Smooth muscle cell (in vitro differentiated cells): ENCODE measurements at regions not wholly inside any gene's neighbourhood (a gene's known extent, or its start where the extent isn't known, plus 50 kb on each side); places are given as distances from the start of the nearest gene placed in this dataset. TPM values are rescaled to one million over a fixed set of nuclear protein-coding genes. Genes with fewer than 3 reads are reported as not detected.

ENCODE experiments used
- DNase-seq: peaks from one replicate; lab custom pipeline; 2025; ENCODE audit not compliant: unreplicated experiment; lab: John Stamatoyannopoulos, UW
- H2AFZ ChIP-seq: fragments of 200-600 bp; sonication (generic); 2 replicates; pipeline ENCODE4 v1.6.0; 2016; ENCODE audit warnings: antibody characterized with exemption, low read depth, mild to moderate bottlenecking
- H3F3A ChIP-seq: fragments of 200-600 bp; sonication (generic); 2 replicates; pipeline ENCODE4 v1.6.0; 2017; ENCODE audit warnings: antibody characterized with exemption, low read depth
- H3K27ac ChIP-seq: fragments of 200-600 bp; sonication (generic); 2 replicates; pipeline ENCODE4 v1.5.1; 2016; ENCODE audit warnings: low read depth, mild to moderate bottlenecking
- H3K27me3 ChIP-seq: fragments of 200-600 bp; sonication (generic); 2 replicates; pipeline ENCODE4 v1.6.1; 2016; ENCODE audit warnings: low read depth, mild to moderate bottlenecking
- H3K36me3 ChIP-seq: fragments of 200-600 bp; sonication (generic); 2 replicates; pipeline ENCODE4 v1.5.1; 2016; ENCODE audit warnings: low read depth
- H3K4me1 ChIP-seq: fragments of 200-600 bp; sonication (generic); 2 replicates; pipeline ENCODE4 v1.5.1; 2016; ENCODE audit warnings: low read depth
- H3K4me2 ChIP-seq: fragments of 200-600 bp; sonication (generic); 2 replicates; pipeline ENCODE4 v1.6.0; 2016; ENCODE audit warnings: mild to moderate bottlenecking
- H3K4me3 ChIP-seq: fragments of 200-600 bp; sonication (generic); 2 replicates; pipeline ENCODE4 v1.5.1; 2016; ENCODE audit warnings: mild to moderate bottlenecking
- H3K79me2 ChIP-seq: fragments of 200-600 bp; sonication (generic); 2 replicates; pipeline ENCODE4 v1.6.0; 2016; ENCODE audit warnings: low read depth, mild to moderate bottlenecking
- H3K9ac ChIP-seq: fragments of 200-600 bp; sonication (generic); 2 replicates; pipeline ENCODE4 v1.6.0; 2016; ENCODE audit warnings: low read depth
- H3K9me3 ChIP-seq: fragments of 200-600 bp; sonication (generic); replicated peaks from 2 replicates; pipeline ENCODE4 v1.5.1; 2016; ENCODE audit warnings: low read depth
- H4K20me1 ChIP-seq: fragments of 200-600 bp; sonication (generic); 2 replicates; pipeline ENCODE4 v1.6.0; 2016; ENCODE audit warnings: low read depth
- WGBS: methylation state at CpG from one replicate; pipeline ENCODE4 v1.1.7; 2016; ENCODE audit warnings: low lambda C conversion rate; 5-methylcytosine and 5-hydroxymethylcytosine counted together
- small RNA-seq: library from RNA; depleted of rRNA; stranded (forward); fragments of <200 nt; gene quantifications from one replicate; pipeline ENCODE3, GENCODE V24; 2014
- TF ChIP-seq, protein P1 (sequence below): fragments of 200-600 bp; sonication (generic); IDR thresholded peaks from 2 replicates; pipeline ENCODE4 v1.5.1; 2017; ENCODE audit warnings: borderline replicate concordance, mild to moderate bottlenecking, antibody characterized with exemption; ENCODE audit not compliant: insufficient read depth, poor library complexity, severe bottlenecking

- Histone ChIP-seq H3K9me3 (no peaks in the 10 kb centered on the region), H3K4me2 (no peak overlapping the region), H3K27ac (no peak overlapping the region), H2AFZ (no peak overlapping the region), H3K27me3 (no peaks in the 10 kb centered on the region), H3K9ac (no peak overlapping the region), H3K36me3 (no peaks in the 10 kb centered on the region), H3F3A (no peaks in the 10 kb centered on the region), H3K4me3 (no peak overlapping the region), H3K4me1 (no peaks in the 10 kb centered on the region), H4K20me1 (no peaks in the 10 kb centered on the region), H3K79me2 (no peaks in the 10 kb centered on the region)
- TF ChIP-seq, protein P1, sequence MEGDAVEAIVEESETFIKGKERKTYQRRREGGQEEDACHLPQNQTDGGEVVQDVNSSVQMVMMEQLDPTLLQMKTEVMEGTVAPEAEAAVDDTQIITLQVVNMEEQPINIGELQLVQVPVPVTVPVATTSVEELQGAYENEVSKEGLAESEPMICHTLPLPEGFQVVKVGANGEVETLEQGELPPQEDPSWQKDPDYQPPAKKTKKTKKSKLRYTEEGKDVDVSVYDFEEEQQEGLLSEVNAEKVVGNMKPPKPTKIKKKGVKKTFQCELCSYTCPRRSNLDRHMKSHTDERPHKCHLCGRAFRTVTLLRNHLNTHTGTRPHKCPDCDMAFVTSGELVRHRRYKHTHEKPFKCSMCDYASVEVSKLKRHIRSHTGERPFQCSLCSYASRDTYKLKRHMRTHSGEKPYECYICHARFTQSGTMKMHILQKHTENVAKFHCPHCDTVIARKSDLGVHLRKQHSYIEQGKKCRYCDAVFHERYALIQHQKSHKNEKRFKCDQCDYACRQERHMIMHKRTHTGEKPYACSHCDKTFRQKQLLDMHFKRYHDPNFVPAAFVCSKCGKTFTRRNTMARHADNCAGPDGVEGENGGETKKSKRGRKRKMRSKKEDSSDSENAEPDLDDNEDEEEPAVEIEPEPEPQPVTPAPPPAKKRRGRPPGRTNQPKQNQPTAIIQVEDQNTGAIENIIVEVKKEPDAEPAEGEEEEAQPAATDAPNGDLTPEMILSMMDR, result no peak
- no peak for DNase-seq
- 96% methylated on average over 4 of the region's 4 CpGs for WGBS
Measured at GRCh38 chr18:62665188-62665587, 50.2 kb upstream of the PHLPP1 start.

Small RNAs in the stretch of these regions (small RNA-seq; reads per million reads assigned to genes)
- gene RN7SL705P, result not detected
